ENCODE measurements at regions not wholly inside any gene's neighbourhood (a gene's known extent, or its start where the extent isn't known, plus 50 kb on each side); places are given as distances from the start of the nearest gene placed in this dataset.

GRCh38 chr6:25060522-25060921, 124.8 kb upstream of the RIPOR2 start:
- 90 to 98% methylated on average over 2 of the region's 2 CpGs for WGBS, 2 donors
- intact Hi-C loops (cut with DNase I; ENCODE audit: low total_unique reads), result no loop called here
- H3K4me3 ChIP-seq (ENCODE audit: low read depth, poor library complexity, severe bottlenecking), result no peak overlapping the region
- DNase-seq (ENCODE audit: low spot score in 2 of 2), result no peak
- TF ChIP-seq POLR2A (IDR thresholded peaks at IDR 0.05) (no peak), CTCF (IDR thresholded peaks at IDR 0.05) (no peak)

GRCh38 chr6:25061289-25061936, 125.7 kb upstream of the RIPOR2 start:
- TF ChIP-seq POLR2A (IDR thresholded peaks at IDR 0.05), result no peak
- no peak for TF ChIP-seq CTCF (IDR thresholded peaks at IDR 0.05)
- intact Hi-C loops (cut with DNase I; ENCODE audit: low total_unique reads), result no loop called here
- WGBS, 2 donors, result 51 to 69% methylated on average over 6 of the region's 6 CpGs
- DNase-seq (ENCODE audit: low spot score in 2 of 2), result no peak
- H3K4me3 ChIP-seq (ENCODE audit: low read depth, poor library complexity, severe bottlenecking), result no peak overlapping the region

GRCh38 chr6:25062070-25062811, 126.5 kb upstream of the RIPOR2 start:
- 54 to 83% methylated on average over 7 of the region's 7 CpGs for WGBS, 2 donors
- intact Hi-C loops (cut with DNase I; ENCODE audit: low total_unique reads), result no loop called here
- no peak overlapping the region for H3K4me3 ChIP-seq (ENCODE audit: low read depth, poor library complexity, severe bottlenecking)
- no peak for TF ChIP-seq CTCF (IDR thresholded peaks at IDR 0.05)
- TF ChIP-seq POLR2A (IDR thresholded peaks at IDR 0.05), result no peak
- no peak for DNase-seq (ENCODE audit: low spot score in 2 of 2)

- no peak overlapping the region for H3K4me3 ChIP-seq (ENCODE audit: low read depth, poor library complexity, severe bottlenecking)
- intact Hi-C loops (cut with DNase I; ENCODE audit: low total_unique reads), result no loop called here
- WGBS, 2 donors, result 93 to 95% methylated on average over 2 of the region's 2 CpGs
- no peak for DNase-seq (ENCODE audit: low spot score in 2 of 2)
- no peak for TF ChIP-seq POLR2A (IDR thresholded peaks at IDR 0.05)
- no peak for TF ChIP-seq CTCF (IDR thresholded peaks at IDR 0.05)
These were observed 128.2 kb upstream of the RIPOR2 start for GRCh38 chr6:25064006-25064405.

- 86 to 92% methylated on average over 3 of the region's 3 CpGs for WGBS, 2 donors
- no peak overlapping the region for H3K4me3 ChIP-seq (ENCODE audit: low read depth, poor library complexity, severe bottlenecking)
- TF ChIP-seq POLR2A (IDR thresholded peaks at IDR 0.05) (no peak), CTCF (IDR thresholded peaks at IDR 0.05) (no peak)
- intact Hi-C loops (cut with DNase I; ENCODE audit: low total_unique reads), result loop anchor here (5.0 kb wide), 1 partner anchor 208 kb away; no protein-coding TSS in a partner anchor
- DNase-seq (ENCODE audit: low spot score in 2 of 2), result no peak
These were observed 129.9 kb upstream of the RIPOR2 start for GRCh38 chr6:25065666-25066065.

All from lower leg skin (tissue), 4 donors.